ENCODE measurements at regions not wholly inside any gene's neighbourhood (a gene's known extent, or its start where the extent isn't known, plus 50 kb on each side); places are given as distances from the start of the nearest gene placed in this dataset.

- POLR2A ChIA-PET = no interaction called here
- TF ChIP-seq ZNF652 (CRISPR knock-in tag; IDR thresholded peaks at IDR 0.05; ENCODE audit: borderline replicate concordance, low read depth) = no peak
- no peak for TF ChIP-seq HOXA7 (CRISPR knock-in tag; IDR thresholded peaks at IDR 0.05)
- TF ChIP-seq ZNF234 (CRISPR knock-in tag; conservative IDR thresholded peaks at IDR 0.05) = no peak
- TF ChIP-seq DDIT3 (CRISPR knock-in tag; IDR thresholded peaks at IDR 0.05) = no peak
- no peak for TF ChIP-seq KMT2B (CRISPR knock-in tag; IDR thresholded peaks at IDR 0.05)
- no peak for TF ChIP-seq NFYB (CRISPR knock-in tag; IDR thresholded peaks at IDR 0.05)
- TF ChIP-seq ZFP82 (CRISPR knock-in tag; IDR thresholded peaks at IDR 0.05; ENCODE audit: borderline replicate concordance) = no peak
- no peak for TF ChIP-seq PRMT3 (CRISPR knock-in tag; IDR thresholded peaks at IDR 0.05; ENCODE audit: borderline replicate concordance, low read depth)
- no peak for TF ChIP-seq EHMT2 (IDR thresholded peaks at IDR 0.05; ENCODE audit: borderline replicate concordance, low read depth, low read length)
- no peak for TF ChIP-seq ZNF607 (CRISPR knock-in tag; IDR thresholded peaks at IDR 0.05; ENCODE audit: borderline replicate concordance)
- TF ChIP-seq ZNF891 (CRISPR knock-in tag; IDR thresholded peaks at IDR 0.05) = no peak
- CTCF ChIA-PET (ENCODE audit: low intra/inter-chr PET ratio, low total read pairs) = no interaction called here
- intact Hi-C loops (cut with micrococcal nuclease; ENCODE audit: unreplicated experiment) (no loop called here), in situ Hi-C loops (cut with HindIII; ENCODE audit: extremely low pct_ligation_motif_present, low pct_unique_long_range_greater_than_20kb) (no loop called here)
- no peak for DNase-seq (ENCODE audit: low spot score)
- Histone ChIP-seq H3K4me1 (ENCODE audit: insufficient read depth, low read length) (no peaks in the 10 kb centered on the region), H3K4me3 (replicated peaks in 1 of 3; ENCODE audit: insufficient read depth in 1 of 3, low read depth in 2 of 3, low read length in 3 of 3) (no peak overlapping the region), H3K9me3 (ENCODE audit: low read length) (no peaks in the 10 kb centered on the region), H3K27ac (ENCODE audit: extremely low read length, insufficient read depth, low read length) (no peak overlapping the region), H2AFZ (ENCODE audit: low read length) (no peak overlapping the region), H3K36me3 (replicated peaks in 1 of 2; ENCODE audit: control insufficient read depth in 1 of 2, insufficient read depth in 2 of 2, low read length in 2 of 2) (no peaks in the 10 kb centered on the region), H3K27me3 (ENCODE audit: control insufficient read depth in 1 of 2, insufficient read depth in 2 of 2, low read length in 2 of 2) (no peaks in the 10 kb centered on the region; a peak in 1 of 5 replicates), H3K9ac (ENCODE audit: insufficient read depth, low read depth, low read length) (no peak overlapping the region), H4K20me1 (ENCODE audit: insufficient read depth, low read length) (no peaks in the 10 kb centered on the region), H3K4me2 (ENCODE audit: low read depth, low read length) (no peak overlapping the region), H3K79me2 (ENCODE audit: insufficient read depth, low read length) (no peaks in the 10 kb centered on the region)
- BruUV-seq (replicated peaks) = no TSS peak
- FAIRE-seq = no peak
- WGBS (ENCODE audit: low lambda C conversion rate) = 11% methylated on average over 12 of the region's 12 CpGs
- no peak for ATAC-seq
These were observed 63.2 kb upstream of the RASGRP1 start for GRCh38 chr15:38627689-38628277.
